ENCODE measurements at regions not wholly inside any gene's neighbourhood (a gene's known extent, or its start where the extent isn't known, plus 50 kb on each side); places are given as distances from the start of the nearest gene placed in this dataset.

GRCh38 chr2:120939595-120940318 is 204.1 kb downstream of the GLI2 start:
- peak; percentile 86 for DNase-seq

DNA sequence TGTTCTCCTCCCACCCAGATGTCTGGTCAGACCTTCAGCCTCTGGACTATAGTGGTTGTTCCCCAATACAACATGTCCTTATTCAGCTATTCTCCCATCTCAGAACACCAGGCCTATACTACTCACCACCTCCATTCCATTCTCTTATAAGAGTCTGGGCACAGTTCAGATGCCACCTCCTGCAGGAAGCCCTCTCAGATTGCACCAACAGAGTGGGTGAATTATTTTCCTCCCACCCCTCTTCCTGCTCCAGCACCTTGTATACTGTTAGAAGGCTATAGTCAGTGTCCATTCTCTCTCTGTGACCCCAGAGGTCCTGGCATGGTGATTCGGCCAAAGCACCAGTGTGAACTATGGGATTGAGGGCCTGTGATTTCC is 204.6 kb downstream of the GLI2 start:
- DNase-seq = no peak

GRCh38 chr2:120940726-120941256 is 205.1 kb downstream of the GLI2 start:
- DNase-seq = no peak

GRCh38 chr2:120941571-120942120 is 206.0 kb downstream of the GLI2 start:
- no peak for DNase-seq

DNA sequence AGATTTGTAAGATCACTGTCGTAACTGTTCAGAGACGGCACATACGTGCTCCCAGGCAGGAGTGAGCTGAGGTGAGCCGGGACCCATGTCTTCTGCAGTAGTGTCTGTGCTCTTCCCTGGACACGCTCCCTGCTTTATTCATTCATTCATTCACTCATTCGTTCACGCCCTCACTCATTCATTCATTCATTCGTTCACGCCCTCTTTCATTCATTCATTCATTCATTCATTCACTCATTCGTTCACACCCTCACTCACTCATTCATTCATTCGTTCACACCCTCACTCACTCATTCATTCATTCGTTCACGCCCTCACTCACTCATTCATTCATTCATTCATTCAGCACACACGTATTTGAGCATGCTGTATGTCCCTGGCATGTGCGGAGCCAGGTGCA is 207.0 kb downstream of the GLI2 start:
- no peak for DNase-seq

- no peak for DNase-seq
Measured at GRCh38 chr2:120943403-120944034, 207.9 kb downstream of the GLI2 start.

DNA sequence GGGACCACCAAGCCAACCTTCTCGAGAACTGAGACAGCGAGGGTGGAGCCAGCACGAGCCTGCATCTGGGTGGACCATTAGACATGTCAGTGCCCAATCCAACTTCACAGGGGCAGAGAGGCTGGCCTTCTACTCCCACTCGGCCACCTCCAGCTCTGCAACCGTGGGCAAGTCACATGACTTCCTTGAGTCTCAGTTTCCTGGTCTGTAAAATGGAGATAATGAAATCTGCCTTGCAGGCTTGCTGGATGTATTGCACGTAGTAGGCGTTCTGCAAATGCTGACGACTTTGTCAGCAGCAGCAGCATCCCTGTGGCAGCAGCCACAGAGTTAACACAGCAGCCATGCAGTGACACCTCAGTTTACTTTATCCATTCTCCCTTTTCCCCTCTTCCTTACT is 208.9 kb downstream of the GLI2 start:
- no peak for DNase-seq

- DNase-seq = no peak
Measured at GRCh38 chr2:120945091-120945490, 209.4 kb downstream of the GLI2 start.

GRCh38 chr2:120945832-120946499 is 210.3 kb downstream of the GLI2 start:
- no peak for DNase-seq

DNA sequence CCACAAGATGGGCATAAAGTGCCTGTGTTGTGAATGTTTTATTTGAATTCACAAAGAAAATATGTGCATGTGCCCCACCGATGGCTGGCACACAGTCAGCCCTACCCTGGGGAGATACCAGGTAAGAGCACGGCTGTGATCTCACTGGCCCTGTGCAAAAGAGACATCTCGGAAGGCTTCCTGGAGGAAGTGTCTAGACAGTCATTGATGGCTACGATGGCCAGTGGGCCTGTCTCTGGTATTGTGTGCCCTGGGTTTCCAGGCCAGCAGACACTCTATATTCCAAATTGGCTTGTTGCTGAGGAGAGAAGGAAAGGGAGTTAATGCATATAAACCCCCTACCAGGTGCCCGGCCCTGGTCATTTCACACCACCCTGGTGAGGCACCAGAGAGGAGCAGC is 211.7 kb downstream of the GLI2 start:
- DNase-seq = no peak

GRCh38 chr2:120947982-120948661 is 212.5 kb downstream of the GLI2 start:
- no peak for DNase-seq

GRCh38 chr2:120948662-120949011 is 213.0 kb downstream of the GLI2 start:
- no peak for DNase-seq

GRCh38 chr2:120949027-120949956 is 213.6 kb downstream of the GLI2 start:
- no peak for DNase-seq

DNA sequence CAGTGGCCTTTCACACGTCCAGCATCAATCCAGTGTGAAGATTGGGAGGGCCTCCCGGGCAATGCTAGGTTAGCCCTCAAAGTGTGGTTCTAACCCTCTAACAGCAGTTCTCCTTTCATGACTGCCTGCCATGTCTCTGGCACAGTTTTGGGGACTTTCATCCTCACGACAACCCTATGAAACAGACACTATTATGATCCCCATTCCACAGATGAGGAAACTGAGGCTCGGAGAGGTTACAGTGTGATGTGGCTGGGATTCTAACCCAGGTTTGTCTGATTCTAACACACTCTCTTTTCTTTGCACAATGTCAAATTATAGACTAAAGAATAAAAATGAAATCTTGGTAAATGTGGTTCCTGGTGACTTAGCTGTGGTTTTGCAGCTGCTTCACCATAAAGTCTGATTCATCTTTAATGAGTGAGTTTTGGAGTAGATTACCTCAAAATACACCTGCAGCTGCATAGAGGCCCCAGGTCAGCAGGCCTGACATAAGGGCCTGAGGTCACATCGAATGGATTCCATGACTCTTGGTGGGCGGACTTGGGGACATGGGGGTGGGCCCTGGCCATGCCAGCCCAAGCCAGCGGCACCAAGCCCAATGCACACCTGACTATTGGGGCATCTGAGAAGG is 214.4 kb downstream of the GLI2 start:
- no peak for DNase-seq

DNA sequence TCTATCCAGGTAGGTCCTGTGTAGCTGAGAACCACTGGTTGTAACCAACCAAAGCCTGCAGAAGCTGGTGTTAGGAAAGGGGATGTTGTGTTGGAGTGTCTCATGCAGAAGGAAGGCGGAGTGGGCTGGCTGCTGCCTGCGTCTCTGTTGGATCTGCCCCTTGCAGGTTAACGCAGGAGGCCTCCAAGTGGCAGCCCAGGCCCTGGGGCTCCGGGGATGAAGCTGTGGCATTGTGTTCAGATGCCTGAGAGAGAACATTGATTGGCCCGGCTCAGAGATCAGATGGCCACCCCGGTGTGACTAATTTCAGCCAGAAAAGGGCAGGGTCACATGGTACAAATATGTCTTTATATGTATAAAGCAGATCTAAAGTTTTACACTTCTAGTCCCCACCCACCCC is 216.0 kb downstream of the GLI2 start:
- DNase-seq = no peak

DNA sequence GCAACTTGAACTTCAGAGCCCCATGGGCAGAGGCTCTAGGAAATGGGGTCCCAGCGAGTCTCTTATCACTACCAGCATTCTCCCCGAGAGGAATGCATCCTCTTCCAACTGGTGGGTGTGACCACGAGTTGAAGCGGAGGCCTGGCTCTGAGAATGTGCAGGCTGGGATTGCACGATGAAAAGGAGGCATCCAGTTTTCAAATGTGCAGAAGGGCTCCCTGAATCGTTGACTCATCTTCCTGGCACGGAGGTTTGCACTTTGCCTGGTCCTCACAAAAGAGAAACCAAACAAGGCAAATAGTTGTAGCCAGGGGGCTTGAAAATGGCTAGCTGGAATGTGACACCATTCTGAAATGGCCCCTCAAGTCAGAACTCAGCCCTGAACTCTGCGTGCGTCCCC is 216.7 kb downstream of the GLI2 start:
- no peak for DNase-seq

DNA sequence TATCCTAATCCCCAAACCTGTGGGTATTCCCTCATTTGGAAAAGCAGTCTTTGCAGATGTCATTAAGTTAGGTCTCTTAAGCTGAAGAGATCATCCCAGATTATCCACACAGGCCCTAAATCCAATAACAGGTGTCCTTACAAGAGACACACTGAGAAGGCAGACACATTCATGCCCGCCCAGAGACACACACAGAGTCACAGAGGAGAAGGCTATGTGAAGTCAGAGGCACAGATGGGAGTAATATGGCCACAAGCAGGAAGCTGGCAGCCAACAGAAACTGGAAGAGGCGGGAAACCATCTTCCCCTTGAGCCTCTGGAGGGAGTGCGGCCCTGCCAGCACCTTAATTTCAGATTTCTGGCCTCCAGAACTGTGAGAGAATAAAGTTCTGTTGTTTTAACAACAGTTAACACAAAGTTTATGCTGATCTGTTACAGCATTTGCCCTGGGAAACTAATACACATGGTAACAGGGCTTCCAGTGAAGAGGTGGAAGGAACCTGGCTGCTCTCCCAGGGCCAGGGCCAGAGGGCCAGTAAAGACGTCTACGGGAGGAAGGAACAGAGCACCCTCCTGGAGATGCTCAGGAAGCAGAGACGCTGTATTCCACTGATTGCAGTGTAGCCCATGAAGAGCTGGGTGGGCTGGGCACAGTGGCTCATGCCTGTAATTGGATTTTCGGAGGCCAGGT is 217.5 kb downstream of the GLI2 start:
- DNase-seq = no peak

DNA sequence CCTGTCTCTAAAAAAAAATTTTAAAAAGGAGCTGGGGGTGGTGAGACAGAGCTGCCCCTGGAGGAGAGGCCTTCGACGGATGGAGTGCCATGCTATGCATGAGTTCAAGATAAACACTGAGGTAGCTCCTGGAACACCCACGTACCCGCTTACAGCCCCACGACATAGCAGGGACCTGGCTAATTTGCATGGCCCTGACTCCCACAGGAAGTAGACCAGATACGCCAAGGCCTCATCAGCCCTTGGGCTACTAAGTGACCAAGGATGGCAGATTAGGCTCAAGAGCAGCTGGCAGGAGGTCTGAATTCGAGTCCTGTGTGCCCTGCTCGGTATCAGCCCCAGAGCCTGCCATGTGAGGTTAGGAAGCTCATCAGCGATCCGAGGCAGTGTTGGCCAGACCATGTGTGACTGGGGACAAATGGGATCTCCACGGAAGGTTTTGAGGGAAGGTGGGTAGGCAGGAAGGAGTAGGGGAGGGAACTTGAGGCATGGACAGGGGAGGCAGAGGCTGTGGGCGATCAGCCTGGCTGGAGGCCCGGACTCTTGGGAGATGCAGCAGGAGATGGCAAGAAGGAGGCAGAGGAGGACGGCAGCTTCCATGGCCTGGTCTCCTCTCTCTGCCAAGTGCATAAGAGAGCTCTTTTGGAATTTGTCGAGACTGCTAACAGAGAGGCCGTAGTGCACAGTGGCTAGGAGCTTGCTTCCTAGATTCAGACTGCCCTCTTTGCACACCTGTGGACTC is 218.3 kb downstream of the GLI2 start:
- no peak for DNase-seq

DNA sequence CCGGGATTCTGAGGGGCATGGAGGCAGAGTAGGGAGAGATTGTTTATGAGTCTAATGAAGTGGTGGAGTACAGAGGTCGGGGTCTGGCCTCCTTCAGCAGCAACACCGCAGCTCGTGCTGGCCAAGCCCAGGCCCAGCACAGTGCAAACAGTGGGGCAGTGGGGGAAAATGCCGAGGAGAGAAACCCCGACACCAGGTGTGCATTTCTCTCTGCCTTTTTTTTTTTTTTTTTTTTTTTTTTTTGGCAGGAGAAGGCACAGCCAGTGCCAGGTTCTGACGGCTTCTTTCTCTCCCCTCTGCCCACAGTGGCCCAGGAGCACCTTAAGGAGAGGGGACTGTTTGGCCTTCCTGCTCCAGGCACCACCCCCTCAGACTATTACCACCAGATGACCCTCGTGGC is 219.3 kb downstream of the GLI2 start:
- no peak for DNase-seq

- no peak for DNase-seq
Measured at GRCh38 chr2:120955427-120955826, 219.8 kb downstream of the GLI2 start.

All from HCEC 1CT (cell line).